ENCODE measurements at regions not wholly inside any gene's neighbourhood (a gene's known extent, or its start where the extent isn't known, plus 50 kb on each side); places are given as distances from the start of the nearest gene placed in this dataset.

GRCh38 chr6:147728903-147729302 is 220.4 kb downstream of the SAMD5 start:
- TF ChIP-seq, protein P1, sequence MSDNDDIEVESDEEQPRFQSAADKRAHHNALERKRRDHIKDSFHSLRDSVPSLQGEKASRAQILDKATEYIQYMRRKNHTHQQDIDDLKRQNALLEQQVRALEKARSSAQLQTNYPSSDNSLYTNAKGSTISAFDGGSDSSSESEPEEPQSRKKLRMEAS (IDR thresholded peaks at IDR 0.05; ENCODE audit: low read depth, low read length): no peak
- TF ChIP-seq, protein P2, sequence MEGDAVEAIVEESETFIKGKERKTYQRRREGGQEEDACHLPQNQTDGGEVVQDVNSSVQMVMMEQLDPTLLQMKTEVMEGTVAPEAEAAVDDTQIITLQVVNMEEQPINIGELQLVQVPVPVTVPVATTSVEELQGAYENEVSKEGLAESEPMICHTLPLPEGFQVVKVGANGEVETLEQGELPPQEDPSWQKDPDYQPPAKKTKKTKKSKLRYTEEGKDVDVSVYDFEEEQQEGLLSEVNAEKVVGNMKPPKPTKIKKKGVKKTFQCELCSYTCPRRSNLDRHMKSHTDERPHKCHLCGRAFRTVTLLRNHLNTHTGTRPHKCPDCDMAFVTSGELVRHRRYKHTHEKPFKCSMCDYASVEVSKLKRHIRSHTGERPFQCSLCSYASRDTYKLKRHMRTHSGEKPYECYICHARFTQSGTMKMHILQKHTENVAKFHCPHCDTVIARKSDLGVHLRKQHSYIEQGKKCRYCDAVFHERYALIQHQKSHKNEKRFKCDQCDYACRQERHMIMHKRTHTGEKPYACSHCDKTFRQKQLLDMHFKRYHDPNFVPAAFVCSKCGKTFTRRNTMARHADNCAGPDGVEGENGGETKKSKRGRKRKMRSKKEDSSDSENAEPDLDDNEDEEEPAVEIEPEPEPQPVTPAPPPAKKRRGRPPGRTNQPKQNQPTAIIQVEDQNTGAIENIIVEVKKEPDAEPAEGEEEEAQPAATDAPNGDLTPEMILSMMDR (IDR thresholded peaks at IDR 0.05; ENCODE audit: low read depth, low read length): no peak
- TF ChIP-seq MYC (IDR thresholded peaks at IDR 0.05; ENCODE audit: low read depth, low read length): no peak
- TF ChIP-seq POLR2A (IDR thresholded peaks at IDR 0.05; ENCODE audit: extremely low read depth, insufficient read length): no peak
- DNase-seq (ENCODE audit: low read depth): no peak
- no peak overlapping the region for H3K4me3 ChIP-seq (ENCODE audit: low read depth, low read length)

DNA sequence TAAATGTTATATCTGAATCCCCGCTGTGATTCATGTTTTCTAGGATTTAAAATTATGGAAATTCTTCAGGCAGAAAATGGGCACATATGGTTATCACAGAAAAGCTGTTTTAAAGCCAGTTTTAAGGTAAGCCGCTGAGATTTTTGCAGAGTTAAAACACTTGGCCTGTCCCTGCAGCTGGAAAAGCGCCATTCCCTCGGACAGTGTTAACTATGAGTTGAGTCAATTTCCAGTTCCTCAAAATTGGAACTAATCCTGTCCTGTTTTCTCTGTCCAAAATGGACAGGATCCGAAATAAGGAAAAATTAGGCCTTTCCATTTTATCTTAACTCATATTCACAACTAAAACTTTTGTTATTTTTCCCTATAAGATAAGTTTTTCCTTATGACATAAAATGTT is 225.2 kb downstream of the SAMD5 start:
- TF ChIP-seq, protein P1 (IDR thresholded peaks at IDR 0.05; ENCODE audit: low read depth, low read length): no peak
- TF ChIP-seq MYC (IDR thresholded peaks at IDR 0.05; ENCODE audit: low read depth, low read length) (no peak), POLR2A (IDR thresholded peaks at IDR 0.05; ENCODE audit: extremely low read depth, insufficient read length) (no peak)
- TF ChIP-seq, protein P2 (IDR thresholded peaks at IDR 0.05; ENCODE audit: low read depth, low read length): no peak
- H3K4me3 ChIP-seq (ENCODE audit: low read depth, low read length): no peak overlapping the region
- DNase-seq (ENCODE audit: low read depth): no peak

GRCh38 chr6:147734151-147734550 is 225.7 kb downstream of the SAMD5 start:
- no peak for DNase-seq (ENCODE audit: low read depth)
- no peak overlapping the region for H3K4me3 ChIP-seq (ENCODE audit: low read depth, low read length)
- TF ChIP-seq POLR2A (IDR thresholded peaks at IDR 0.05; ENCODE audit: extremely low read depth, insufficient read length) (no peak), MYC (IDR thresholded peaks at IDR 0.05; ENCODE audit: low read depth, low read length) (no peak)
- TF ChIP-seq, protein P1 (IDR thresholded peaks at IDR 0.05; ENCODE audit: low read depth, low read length): no peak
- TF ChIP-seq, protein P2 (IDR thresholded peaks at IDR 0.05; ENCODE audit: low read depth, low read length): no peak

- TF ChIP-seq MYC (IDR thresholded peaks at IDR 0.05; ENCODE audit: low read depth, low read length): no peak
- no peak for DNase-seq (ENCODE audit: low read depth)
- no peak overlapping the region for H3K4me3 ChIP-seq (ENCODE audit: low read depth, low read length)
Observed at GRCh38 chr6:147735924-147736323, 227.4 kb downstream of the SAMD5 start.

- H3K4me3 ChIP-seq (ENCODE audit: low read depth, low read length): no peak overlapping the region
- no peak for DNase-seq (ENCODE audit: low read depth)
Observed at GRCh38 chr6:147737115-147737514, 228.6 kb downstream of the SAMD5 start.

DNA sequence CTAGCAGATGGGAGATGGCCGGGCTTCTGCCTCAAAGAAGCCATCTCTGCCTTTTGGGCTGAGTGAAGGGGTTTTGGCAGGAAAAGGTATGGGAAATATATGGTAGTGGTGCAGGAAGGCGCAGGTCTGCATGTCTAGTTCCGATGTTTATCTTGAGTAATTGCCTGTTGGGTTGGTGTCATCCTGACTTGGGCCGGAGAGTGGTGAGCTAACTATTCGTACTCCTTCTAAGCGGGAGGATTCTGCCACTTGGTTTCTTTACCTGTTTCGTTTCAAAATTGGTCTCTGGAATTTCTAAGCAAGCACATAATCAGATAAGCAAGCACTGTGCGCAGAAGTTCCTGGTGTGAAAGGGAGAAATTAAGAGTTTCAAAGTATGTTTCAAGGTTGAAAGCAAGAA is 229.6 kb downstream of the SAMD5 start:
- DNase-seq (ENCODE audit: low read depth): no peak
- no peak overlapping the region for H3K4me3 ChIP-seq (ENCODE audit: low read depth, low read length)
- TF ChIP-seq, protein P1 (IDR thresholded peaks at IDR 0.05; ENCODE audit: low read depth, low read length): no peak
- TF ChIP-seq, protein P2 (IDR thresholded peaks at IDR 0.05; ENCODE audit: low read depth, low read length): no peak
- TF ChIP-seq POLR2A (IDR thresholded peaks at IDR 0.05; ENCODE audit: extremely low read depth, insufficient read length) (no peak), MYC (IDR thresholded peaks at IDR 0.05; ENCODE audit: low read depth, low read length) (no peak)

More at GRCh38 chr6:147737115-147737514, 228.6 kb downstream of the SAMD5 start:
- TF ChIP-seq POLR2A (IDR thresholded peaks at IDR 0.05; ENCODE audit: extremely low read depth, insufficient read length) (no peak), MYC (IDR thresholded peaks at IDR 0.05; ENCODE audit: low read depth, low read length) (no peak)
- TF ChIP-seq, protein P1 (IDR thresholded peaks at IDR 0.05; ENCODE audit: low read depth, low read length): no peak
- TF ChIP-seq, protein P2 (IDR thresholded peaks at IDR 0.05; ENCODE audit: low read depth, low read length): no peak
